Transverse colon (tissue), 3 donors: ENCODE measurements at regions not wholly inside any gene's neighbourhood (a gene's known extent, or its start where the extent isn't known, plus 50 kb on each side); places are given as distances from the start of the nearest gene placed in this dataset.

ENCODE experiments used
- CTCF ChIP-seq, 5 experiments: fragments of 200-600 bp in 3 of 5; fragments of 450-650 bp in 2 of 5; sonication (generic) in 3 of 5; IDR thresholded peaks; 1 replicate in 2 of 5; 2 replicates in 3 of 5; pipeline ENCODE4 v1.5.1; 2016 to 2017; ENCODE audit warnings: antibody characterized with exemption in 5 of 5, inconsistent platforms in 3 of 5, mild to moderate bottlenecking in 2 of 5, moderate library complexity in 1 of 5
- EP300 ChIP-seq: sonication (generic); formaldehyde crosslinking; IDR thresholded peaks from one replicate; pipeline ENCODE4 v1.6.1; 2017; ENCODE audit warnings: antibody characterized with exemption, low read depth
- POLR2A ChIP-seq: fragments of 450-650 bp; IDR thresholded peaks from one replicate; pipeline ENCODE4 v1.6.1; 2016; ENCODE audit warnings: antibody characterized with exemption, mild to moderate bottlenecking, moderate library complexity

- TF ChIP-seq POLR2A: no peak
- no peak for TF ChIP-seq EP300
- no peak for TF ChIP-seq CTCF (IDR thresholded peaks at IDR 0.05)
These were observed 90.5 kb upstream of the TACR1 start for GRCh38 chr2:75289771-75290170.
